Ishikawa (cell line): ENCODE measurements at regions not wholly inside any gene's neighbourhood (a gene's known extent, or its start where the extent isn't known, plus 50 kb on each side); places are given as distances from the start of the nearest gene placed in this dataset.

Experiments used
- CREB1 ChIP-seq: IDR thresholded peaks from 2 replicates; pipeline ENCODE4 v1.6.1; 2012; ENCODE audit warnings: low read depth
- EGR1 ChIP-seq: IDR thresholded peaks from 2 replicates; pipeline ENCODE4 v1.6.1; 2012
- EP300 ChIP-seq: IDR thresholded peaks from 2 replicates; pipeline ENCODE4 v1.6.1; 2012; ENCODE audit warnings: borderline replicate concordance
- FOXM1 ChIP-seq: IDR thresholded peaks from 2 replicates; pipeline ENCODE4 v1.6.1; 2012; ENCODE audit warnings: low read depth, borderline replicate concordance
- RAD21 ChIP-seq: IDR thresholded peaks from 2 replicates; pipeline ENCODE4 v1.6.1; 2012; ENCODE audit warnings: low read depth
- TAF1 ChIP-seq: IDR thresholded peaks from 2 replicates; pipeline ENCODE4 v1.6.1; 2012; ENCODE audit warnings: low read depth, mild to moderate bottlenecking
- TCF12 ChIP-seq: IDR thresholded peaks from 2 replicates; pipeline ENCODE4 v1.6.1; 2012; ENCODE audit warnings: low read depth
- TEAD4 ChIP-seq: IDR thresholded peaks from 2 replicates; pipeline ENCODE4 v1.6.1; 2012
- YY1 ChIP-seq: IDR thresholded peaks from 2 replicates; pipeline ENCODE4 v1.6.1; 2012; ENCODE audit warnings: low read depth
- ZBTB7A ChIP-seq: IDR thresholded peaks from 2 replicates; pipeline ENCODE4 v1.6.1; 2012; ENCODE audit warnings: low read depth
- TF ChIP-seq, protein P1 (sequence below): IDR thresholded peaks from 2 replicates; pipeline ENCODE4 v1.6.1; 2012
- TF ChIP-seq, protein P2 (sequence below): IDR thresholded peaks from 2 replicates; pipeline ENCODE4 v1.6.1; 2012; ENCODE audit warnings: low read depth, mild to moderate bottlenecking

DNA sequence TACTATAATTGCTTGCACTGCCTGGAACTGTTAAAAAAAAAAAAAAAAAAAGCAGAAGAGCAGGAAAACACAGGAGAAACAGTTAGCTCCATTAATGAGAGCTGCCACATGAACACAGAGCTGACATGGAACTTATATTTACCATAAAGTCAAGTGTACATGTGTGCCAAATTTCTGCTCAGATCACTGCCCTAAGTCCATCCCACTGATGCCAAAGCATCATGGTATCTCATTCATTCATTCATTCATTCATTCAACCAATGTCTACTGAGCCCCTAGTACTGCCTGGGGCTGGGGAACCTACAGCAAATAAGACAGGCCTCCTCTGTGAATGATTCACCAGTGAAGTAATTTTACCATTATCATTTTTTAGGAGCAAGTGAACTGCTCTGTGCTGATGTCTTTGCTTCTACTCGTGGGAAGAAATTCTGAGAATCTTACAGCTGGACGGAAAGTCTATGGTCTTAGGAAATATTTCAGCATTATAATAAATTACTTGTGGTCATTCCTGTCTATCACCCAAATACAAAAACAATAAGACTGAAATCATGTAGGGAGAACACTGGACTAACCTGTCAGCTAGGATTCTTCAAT lies 58.8 kb upstream of the ABLIM1 start:
- TF ChIP-seq, protein P1, sequence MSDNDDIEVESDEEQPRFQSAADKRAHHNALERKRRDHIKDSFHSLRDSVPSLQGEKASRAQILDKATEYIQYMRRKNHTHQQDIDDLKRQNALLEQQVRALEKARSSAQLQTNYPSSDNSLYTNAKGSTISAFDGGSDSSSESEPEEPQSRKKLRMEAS: no peak
- TF ChIP-seq EP300 (no peak), YY1 (no peak), EGR1 (no peak), TAF1 (no peak), TCF12 (no peak), ZBTB7A (no peak), CREB1 (no peak), RAD21 (no peak), FOXM1 (no peak), TEAD4 (no peak)
- TF ChIP-seq, protein P2, sequence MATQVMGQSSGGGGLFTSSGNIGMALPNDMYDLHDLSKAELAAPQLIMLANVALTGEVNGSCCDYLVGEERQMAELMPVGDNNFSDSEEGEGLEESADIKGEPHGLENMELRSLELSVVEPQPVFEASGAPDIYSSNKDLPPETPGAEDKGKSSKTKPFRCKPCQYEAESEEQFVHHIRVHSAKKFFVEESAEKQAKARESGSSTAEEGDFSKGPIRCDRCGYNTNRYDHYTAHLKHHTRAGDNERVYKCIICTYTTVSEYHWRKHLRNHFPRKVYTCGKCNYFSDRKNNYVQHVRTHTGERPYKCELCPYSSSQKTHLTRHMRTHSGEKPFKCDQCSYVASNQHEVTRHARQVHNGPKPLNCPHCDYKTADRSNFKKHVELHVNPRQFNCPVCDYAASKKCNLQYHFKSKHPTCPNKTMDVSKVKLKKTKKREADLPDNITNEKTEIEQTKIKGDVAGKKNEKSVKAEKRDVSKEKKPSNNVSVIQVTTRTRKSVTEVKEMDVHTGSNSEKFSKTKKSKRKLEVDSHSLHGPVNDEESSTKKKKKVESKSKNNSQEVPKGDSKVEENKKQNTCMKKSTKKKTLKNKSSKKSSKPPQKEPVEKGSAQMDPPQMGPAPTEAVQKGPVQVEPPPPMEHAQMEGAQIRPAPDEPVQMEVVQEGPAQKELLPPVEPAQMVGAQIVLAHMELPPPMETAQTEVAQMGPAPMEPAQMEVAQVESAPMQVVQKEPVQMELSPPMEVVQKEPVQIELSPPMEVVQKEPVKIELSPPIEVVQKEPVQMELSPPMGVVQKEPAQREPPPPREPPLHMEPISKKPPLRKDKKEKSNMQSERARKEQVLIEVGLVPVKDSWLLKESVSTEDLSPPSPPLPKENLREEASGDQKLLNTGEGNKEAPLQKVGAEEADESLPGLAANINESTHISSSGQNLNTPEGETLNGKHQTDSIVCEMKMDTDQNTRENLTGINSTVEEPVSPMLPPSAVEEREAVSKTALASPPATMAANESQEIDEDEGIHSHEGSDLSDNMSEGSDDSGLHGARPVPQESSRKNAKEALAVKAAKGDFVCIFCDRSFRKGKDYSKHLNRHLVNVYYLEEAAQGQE: no peak
